ENCODE measurements at regions not wholly inside any gene's neighbourhood (a gene's known extent, or its start where the extent isn't known, plus 50 kb on each side); places are given as distances from the start of the nearest gene placed in this dataset.

DNA sequence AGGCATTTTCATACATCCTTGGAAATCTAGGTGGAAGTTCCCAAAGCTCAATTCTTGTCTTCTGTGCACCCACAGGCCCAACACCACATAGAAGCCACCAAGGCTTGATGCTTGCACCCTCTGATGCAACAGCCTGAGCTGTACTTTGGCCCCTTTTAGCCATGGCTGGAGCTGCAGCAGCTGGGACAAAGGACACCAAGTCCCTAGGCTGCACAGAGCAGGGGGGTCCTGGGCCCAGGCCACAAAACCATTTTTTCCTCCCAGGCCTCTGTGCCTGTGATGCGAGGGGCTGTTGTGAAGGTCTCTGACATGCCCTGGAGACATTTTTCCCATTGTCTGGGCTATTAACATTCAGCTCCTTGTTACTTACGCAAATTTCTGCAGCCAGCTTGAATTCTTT lies 124.0 kb upstream of the S100G start:
- intact Hi-C loops (cut with DNase I), result no loop called here
- TF ChIP-seq, protein P1, sequence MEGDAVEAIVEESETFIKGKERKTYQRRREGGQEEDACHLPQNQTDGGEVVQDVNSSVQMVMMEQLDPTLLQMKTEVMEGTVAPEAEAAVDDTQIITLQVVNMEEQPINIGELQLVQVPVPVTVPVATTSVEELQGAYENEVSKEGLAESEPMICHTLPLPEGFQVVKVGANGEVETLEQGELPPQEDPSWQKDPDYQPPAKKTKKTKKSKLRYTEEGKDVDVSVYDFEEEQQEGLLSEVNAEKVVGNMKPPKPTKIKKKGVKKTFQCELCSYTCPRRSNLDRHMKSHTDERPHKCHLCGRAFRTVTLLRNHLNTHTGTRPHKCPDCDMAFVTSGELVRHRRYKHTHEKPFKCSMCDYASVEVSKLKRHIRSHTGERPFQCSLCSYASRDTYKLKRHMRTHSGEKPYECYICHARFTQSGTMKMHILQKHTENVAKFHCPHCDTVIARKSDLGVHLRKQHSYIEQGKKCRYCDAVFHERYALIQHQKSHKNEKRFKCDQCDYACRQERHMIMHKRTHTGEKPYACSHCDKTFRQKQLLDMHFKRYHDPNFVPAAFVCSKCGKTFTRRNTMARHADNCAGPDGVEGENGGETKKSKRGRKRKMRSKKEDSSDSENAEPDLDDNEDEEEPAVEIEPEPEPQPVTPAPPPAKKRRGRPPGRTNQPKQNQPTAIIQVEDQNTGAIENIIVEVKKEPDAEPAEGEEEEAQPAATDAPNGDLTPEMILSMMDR (IDR thresholded peaks at IDR 0.05), result no peak
- TF ChIP-seq POLR2A (IDR thresholded peaks at IDR 0.05), result no peak
- Histone ChIP-seq H3K9me3 (peaks cover 0 to 13% (median 0%) of the 10 kb centered on the region in 12 donors), H3K27ac (no peak overlapping the region), H3K4me3 (no peak overlapping the region), H3K4me1 (no peaks in the 10 kb centered on the region), H3K36me3 (no peaks in the 10 kb centered on the region), H3K27me3 (no peaks in the 10 kb centered on the region)
- DNase-seq (no peak), ATAC-seq (no peak)
- 76 to 98% (median 90%) methylated on average over 2 of the region's 2 CpGs for WGBS, 4 donors

DNA sequence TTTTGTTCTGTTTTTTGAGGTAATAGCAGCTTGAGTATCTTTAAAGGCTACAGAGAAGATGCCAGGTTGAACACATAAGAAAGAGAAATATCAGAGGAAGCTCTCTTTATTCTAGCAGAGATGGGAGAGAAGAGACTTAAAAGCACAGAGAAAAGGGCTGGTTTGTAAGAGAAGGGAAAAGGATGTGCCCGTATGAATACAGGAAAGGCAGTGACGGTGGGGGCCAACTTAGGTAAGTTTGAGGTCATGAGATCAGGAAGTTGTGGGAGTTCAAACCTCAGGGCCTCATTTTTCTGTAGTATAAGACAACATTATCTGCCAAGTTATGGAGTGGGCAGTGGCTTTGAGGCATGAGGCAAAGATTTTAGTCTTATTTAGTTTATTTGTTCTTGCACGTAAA lies 121.3 kb upstream of the S100G start:
- Histone ChIP-seq H3K27me3 (no peaks in the 10 kb centered on the region), H3K36me3 (no peaks in the 10 kb centered on the region), H3K9me3 (peaks cover 0 to 13% (median 0%) of the 10 kb centered on the region in 12 donors), H3K27ac (no peak overlapping the region), H3K4me1 (no peaks in the 10 kb centered on the region), H3K4me3 (no peak overlapping the region)
- DNase-seq (no peak), ATAC-seq (no peak)
- WGBS, 4 donors, result 59 to 66% (median 64%) methylated on average over 3 of the region's 3 CpGs
- intact Hi-C loops (cut with DNase I), result no loop called here
- TF ChIP-seq, protein P1 (IDR thresholded peaks at IDR 0.05), result no peak
- no peak for TF ChIP-seq POLR2A (IDR thresholded peaks at IDR 0.05)

All from heart left ventricle (tissue), 16 donors.